IMR-90 (cell line): ENCODE measurements at regions not wholly inside any gene's neighbourhood (a gene's known extent, or its start where the extent isn't known, plus 50 kb on each side); places are given as distances from the start of the nearest gene placed in this dataset.

Experiments used
- ATAC-seq: fragments of 200-7000 bp; cut with Tn5 transposase; 2 replicates; pipeline ENCODE4 v1.9.1; 2020; ENCODE audit warnings: low read depth, mild to moderate bottlenecking, moderate library complexity
- BruUV-seq: library from RNA; stranded (reverse); fragments of 400-500 nt; replicated peaks from 2 replicates; lab custom pipeline; 2021; lab: Mats Ljungman, UMichigan
- CTCF ChIA-PET: fragments of 300-600 bp; formaldehyde crosslinking; extraction: SDS; loops from one replicate; lab custom pipeline; 2021; ENCODE audit warnings: antibody characterized with exemption; lab: Yijun Ruan, JAX
- POLR2A ChIA-PET: fragments of 300-600 bp; sonication (Branson Sonifier 250); formaldehyde crosslinking; loops from one replicate; lab custom pipeline; 2022; ENCODE audit warnings: antibody characterized with exemption; ENCODE audit not compliant: unreplicated experiment; lab: Charles Lee
- DNase-seq: peaks from one replicate; pipeline ENCODE4 v3.0.0; 2013
- H2AFZ ChIP-seq: replicated peaks from 2 replicates; pipeline ENCODE3; 2013; ENCODE audit warnings: low read length, mild to moderate bottlenecking; ENCODE audit not compliant: poor library complexity
- H2AK5ac ChIP-seq: 2 replicates; pipeline ENCODE4 v1.6.1; 2013; ENCODE audit warnings: low read depth, low read length, inconsistent platforms
- H2AK9ac ChIP-seq: replicated peaks from 2 replicates; pipeline ENCODE3; 2013; ENCODE audit warnings: mild to moderate bottlenecking, low read depth, low read length, moderate library complexity; ENCODE audit not compliant: poor library complexity
- H2BK120ac ChIP-seq: 2 replicates; pipeline ENCODE4 v1.6.1; 2013; ENCODE audit warnings: low read depth, low read length, inconsistent platforms
- H2BK15ac ChIP-seq: 3 replicates; pipeline ENCODE4 v1.6.1; 2013; ENCODE audit warnings: low read depth, low read length, inconsistent platforms
- H2BK20ac ChIP-seq: 2 replicates; pipeline ENCODE4 v1.6.1; 2013; ENCODE audit warnings: low read depth, mild to moderate bottlenecking, inconsistent platforms, low read length, moderate library complexity
- H2BK5ac ChIP-seq: 2 replicates; pipeline ENCODE4 v1.6.1; 2013; ENCODE audit warnings: mild to moderate bottlenecking, low read depth, low read length, inconsistent platforms; ENCODE audit not compliant: poor library complexity, severe bottlenecking
- H3K14ac ChIP-seq: replicated peaks from 2 replicates; pipeline ENCODE4 v1.6.1; 2013; ENCODE audit warnings: low read depth, low read length, inconsistent platforms
- H3K18ac ChIP-seq: 2 replicates; pipeline ENCODE4 v1.6.1; 2013; ENCODE audit warnings: low read depth, low read length, control low read depth
- H3K23ac ChIP-seq: 2 replicates; pipeline ENCODE4 v1.6.1; 2013; ENCODE audit warnings: low read depth, low read length, inconsistent platforms
- H3K27ac ChIP-seq: 2 replicates; pipeline ENCODE4 v1.5.1; 2013; ENCODE audit warnings: mild to moderate bottlenecking, control low read depth, low read length; ENCODE audit not compliant: insufficient read depth
- H3K27me3 ChIP-seq: 2 replicates; pipeline ENCODE4 v1.6.1; 2013; ENCODE audit warnings: low read length; ENCODE audit not compliant: control insufficient read depth, insufficient read depth
- H3K36me3 ChIP-seq: 2 replicates; pipeline ENCODE4 v1.6.1; 2013; ENCODE audit warnings: low read length, mixed read lengths; ENCODE audit not compliant: control insufficient read depth, insufficient read depth
- H3K4ac ChIP-seq: 2 replicates; pipeline ENCODE4 v1.6.1; 2013; ENCODE audit warnings: low read depth, low read length, inconsistent platforms
- H3K4me1 ChIP-seq: 2 replicates; pipeline ENCODE4 v1.6.1; 2013; ENCODE audit warnings: low read length, mixed read lengths; ENCODE audit not compliant: control insufficient read depth, insufficient read depth
- H3K4me2 ChIP-seq: 2 replicates; pipeline ENCODE4 v1.6.1; 2013; ENCODE audit warnings: low read depth, mild to moderate bottlenecking, control low read depth, low read length, moderate library complexity
- H3K4me3 ChIP-seq: 2 replicates; pipeline ENCODE4 v1.5.1; 2013; ENCODE audit warnings: low read depth, mild to moderate bottlenecking, control low read depth, low read length, moderate library complexity; ENCODE audit not compliant: insufficient read depth
- H3K56ac ChIP-seq: 2 replicates; pipeline ENCODE4 v1.6.1; 2013; ENCODE audit warnings: low read length, inconsistent platforms; ENCODE audit not compliant: insufficient read depth; ENCODE audit errors: extremely low read depth
- H3K79me1 ChIP-seq, 2 experiments: 2 replicates each; pipeline ENCODE4 v1.6.1; 2013; ENCODE audit warnings: low read length in 2 of 2, inconsistent platforms in 1 of 2, low read depth in 1 of 2
- H3K9ac ChIP-seq: 2 replicates; pipeline ENCODE4 v1.6.1; 2013; ENCODE audit warnings: low read depth, low read length, control low read depth
- H3K9me1 ChIP-seq: 2 replicates; pipeline ENCODE4 v1.6.1; 2013; ENCODE audit warnings: low read length, inconsistent platforms; ENCODE audit not compliant: insufficient read depth
- H3K9me3 ChIP-seq: 2 replicates; pipeline ENCODE4 v1.6.1; 2013; ENCODE audit warnings: low read length; ENCODE audit not compliant: control insufficient read depth, insufficient read depth
- H4K20me1 ChIP-seq: 2 replicates; pipeline ENCODE4 v1.6.1; 2013; ENCODE audit warnings: low read length, inconsistent platforms; ENCODE audit not compliant: insufficient read depth
- H4K5ac ChIP-seq: 2 replicates; pipeline ENCODE4 v1.6.1; 2013; ENCODE audit warnings: mild to moderate bottlenecking, low read depth, low read length, control low read depth
- H4K8ac ChIP-seq, 2 experiments: 2 replicates each; pipeline ENCODE4 v1.6.1; 2013; ENCODE audit warnings: low read depth in 2 of 2, low read length in 2 of 2, control low read depth in 1 of 2, inconsistent platforms in 1 of 2
- H4K91ac ChIP-seq: 2 replicates; pipeline ENCODE4 v1.6.1; 2013; ENCODE audit warnings: low read depth, low read length, inconsistent platforms; ENCODE audit not compliant: insufficient read depth
- BHLHE40 ChIP-seq: fragments of 150-350 bp; IDR thresholded peaks from 2 replicates; pipeline ENCODE4 v1.6.1; 2016; ENCODE audit warnings: mild to moderate bottlenecking, low read depth, low read length
- CEBPB ChIP-seq: IDR thresholded peaks from 2 replicates; pipeline ENCODE4 v1.6.1; 2012; ENCODE audit warnings: low read depth, low read length, improper control_type of control experiment
- CHD1 ChIP-seq: IDR thresholded peaks from 2 replicates; pipeline ENCODE4 v1.6.1; 2012; ENCODE audit warnings: low read depth, low read length, improper control_type of control experiment
- CTCF ChIP-seq: conservative IDR thresholded peaks from 2 replicates; pipeline ENCODE4 v1.5.1; 2012; ENCODE audit warnings: mild to moderate bottlenecking, low read depth, low read length, improper control_type of control experiment
- ELK1 ChIP-seq: fragments of 150-350 bp; IDR thresholded peaks from 2 replicates; pipeline ENCODE4 v1.6.1; 2016; ENCODE audit warnings: low read depth, mild to moderate bottlenecking, low read length, moderate library complexity, borderline replicate concordance
- FOS ChIP-seq: fragments of 150-350 bp; IDR thresholded peaks from 2 replicates; pipeline ENCODE4 v1.6.1; 2016; ENCODE audit warnings: low read depth, low read length
- MAFK ChIP-seq: IDR thresholded peaks from 2 replicates; pipeline ENCODE4 v1.6.1; 2012; ENCODE audit warnings: low read depth, low read length, improper control_type of control experiment
- MAZ ChIP-seq: IDR thresholded peaks from 2 replicates; pipeline ENCODE4 v1.6.1; 2012; ENCODE audit warnings: low read depth, mild to moderate bottlenecking, low read length, improper control_type of control experiment, moderate library complexity, borderline replicate concordance
- MXI1 ChIP-seq: IDR thresholded peaks from 2 replicates; pipeline ENCODE4 v1.6.1; 2012; ENCODE audit warnings: low read depth, mild to moderate bottlenecking, low read length, moderate library complexity, borderline replicate concordance
- NFE2L2 ChIP-seq: fragments of 150-350 bp; IDR thresholded peaks from 2 replicates; pipeline ENCODE4 v1.6.1; 2016; ENCODE audit warnings: low read depth, mild to moderate bottlenecking, low read length
- POLR2A ChIP-seq: IDR thresholded peaks from 2 replicates; pipeline ENCODE4 v1.6.1; 2012; ENCODE audit warnings: mild to moderate bottlenecking, low read depth, low read length
- RAD21 ChIP-seq: IDR thresholded peaks from 2 replicates; pipeline ENCODE4 v1.6.1; 2012; ENCODE audit warnings: low read length, improper control_type of control experiment
- RCOR1 ChIP-seq: IDR thresholded peaks from 2 replicates; pipeline ENCODE4 v1.6.1; 2012; ENCODE audit warnings: mild to moderate bottlenecking, low read length, improper control_type of control experiment; ENCODE audit not compliant: insufficient replicate concordance
- RFX5 ChIP-seq: IDR thresholded peaks from 2 replicates; pipeline ENCODE4 v1.8.0; 2012; ENCODE audit warnings: low read depth, mild to moderate bottlenecking, low read length, moderate library complexity
- SMC3 ChIP-seq: fragments of 150-350 bp; IDR thresholded peaks from 2 replicates; pipeline ENCODE4 v1.6.1; 2016; ENCODE audit warnings: low read depth, mild to moderate bottlenecking, antibody characterized with exemption, low read length, moderate library complexity
- USF2 ChIP-seq: fragments of 150-350 bp; IDR thresholded peaks from 2 replicates; pipeline ENCODE4 v1.6.1; 2017; ENCODE audit warnings: mild to moderate bottlenecking, antibody characterized with exemption, low read length, low read depth
- dilution Hi-C: fragments of 300-500 bp; cut with HindIII; formaldehyde crosslinking; loops from one replicate; pipeline ENCODE4 v1.14.3; 2018; ENCODE audit warnings: low sequenced_read_pairs; ENCODE audit not compliant: unreplicated experiment
- in situ Hi-C: fragments of 300-500 bp; cut with MboI; formaldehyde crosslinking; loops from 3 replicates; pipeline ENCODE4 v1.14.3; 2019; ENCODE audit warnings: low sequenced_read_pairs, inconsistent platforms, mixed read lengths
- intact Hi-C: fragments of 100-400 bp; cut with micrococcal nuclease; formaldehyde crosslinking; loops from 2 replicates; pipeline ENCODE4 v1.10.0; 2022

GRCh38 chr1:86273066-86273465, 116.5 kb upstream of the COL24A1 start:
- no peaks in the 10 kb centered on the region for H3K79me1 ChIP-seq
- no peak overlapping the region for H2BK120ac ChIP-seq
- H3K56ac ChIP-seq, result no peak overlapping the region
- no peak overlapping the region for H3K9ac ChIP-seq
- TF ChIP-seq MXI1, result no peak
- TF ChIP-seq BHLHE40, result no peak
- TF ChIP-seq ELK1, result no peak
- no peak for TF ChIP-seq USF2
- TF ChIP-seq POLR2A, result no peak
- no peak for TF ChIP-seq CEBPB
- TF ChIP-seq SMC3, result no peak
- no peak for TF ChIP-seq CHD1
- no peak for TF ChIP-seq RCOR1
- no peak for TF ChIP-seq NFE2L2
- TF ChIP-seq RAD21, result no peak
- no peak for TF ChIP-seq FOS
- no peak for TF ChIP-seq RFX5
- TF ChIP-seq MAFK, result no peak
- no peak for TF ChIP-seq MAZ
- TF ChIP-seq CTCF, result no peak
- H3K36me3 ChIP-seq, result no peaks in the 10 kb centered on the region
- no peak overlapping the region for H2BK15ac ChIP-seq
- H3K9me1 ChIP-seq, result no peaks in the 10 kb centered on the region
- no peaks in the 10 kb centered on the region for H4K20me1 ChIP-seq
- no peak overlapping the region for H3K4me2 ChIP-seq
- H3K4me3 ChIP-seq, result no peak overlapping the region
- dilution Hi-C loops, result no loop called here
- H2AK9ac ChIP-seq, result no peak overlapping the region
- no peak overlapping the region for H3K27ac ChIP-seq
- H2AFZ ChIP-seq, result no peak overlapping the region
- H3K4me1 ChIP-seq, result no peaks in the 10 kb centered on the region
- H4K91ac ChIP-seq, result no peak overlapping the region
- no peak overlapping the region for H3K23ac ChIP-seq
- no peak overlapping the region for H4K8ac ChIP-seq
- no peak overlapping the region for H4K5ac ChIP-seq
- ChIA-PET POLR2A (interaction anchor here (0.7 kb wide), 1 partner anchor 8 kb away, joined by 3 read pairs; no protein-coding TSS in a partner anchor), CTCF (no interaction called here)
- DNase-seq, result no peak
- intact Hi-C loops, result no loop called here
- no peak overlapping the region for H3K14ac ChIP-seq
- H3K18ac ChIP-seq, result no peak overlapping the region
- in situ Hi-C loops, result no loop called here
- no peak overlapping the region for H2BK20ac ChIP-seq
- BruUV-seq, result no TSS peak
- no peak overlapping the region for H3K4ac ChIP-seq
- H3K9me3 ChIP-seq, result no peaks in the 10 kb centered on the region
- H3K27me3 ChIP-seq, result no peaks in the 10 kb centered on the region
- H2AK5ac ChIP-seq, result no peak overlapping the region
- no peak for ATAC-seq
- no peak overlapping the region for H2BK5ac ChIP-seq
